Right cardiac atrium (tissue), 5 donors: ENCODE measurements at regions not wholly inside any gene's neighbourhood (a gene's known extent, or its start where the extent isn't known, plus 50 kb on each side); places are given as distances from the start of the nearest gene placed in this dataset.
"Not testable (repeated sequence)": the region's sequence is repeated elsewhere in the genome, so short reads cannot be mapped to it uniquely, and the experiment has no call there.

Experiments
- ATAC-seq, 2 donors: fragments of 200-7000 bp; cut with Tn5 transposase; one replicate each; pipeline versions ENCODE4 v1.8.0 to v1.9.1; 2020; ENCODE audit warnings: moderate library complexity in 2 of 2, mild to moderate bottlenecking in 1 of 2
- DNase-seq, 3 donors: peaks; one replicate each; pipeline ENCODE4 v3.0.0-alpha.2; 2020
- H3K27ac ChIP-seq: one replicate; pipeline ENCODE4 v1.5.1; 2013; ENCODE audit warnings: mild to moderate bottlenecking, low read length, control low read depth, moderate library complexity
- H3K27me3 ChIP-seq: one replicate; pipeline ENCODE4 v1.6.1; 2013; ENCODE audit not compliant: control insufficient read depth, insufficient read depth
- H3K4me1 ChIP-seq: one replicate; pipeline ENCODE4 v1.6.1; 2013; ENCODE audit warnings: low read length; ENCODE audit not compliant: control insufficient read depth, insufficient read depth
- H3K4me3 ChIP-seq: one replicate; pipeline ENCODE4 v1.5.1; 2013; ENCODE audit warnings: low read length, control low read depth
- H3K9me3 ChIP-seq: one replicate; pipeline ENCODE4 v1.6.1; 2013; ENCODE audit warnings: low read length; ENCODE audit not compliant: control insufficient read depth
- WGBS: extraction: QIAGEN DNeasy Blood & Tissue Kit; methylation state at CpG from one replicate; pipeline ENCODE4 v1.1.7; 2013; 5-methylcytosine and 5-hydroxymethylcytosine counted together
- intact Hi-C, 4 donors: fragments of 100-400 bp; cut with DNase I; formaldehyde crosslinking; loops; one replicate each; pipeline versions ENCODE4 v1.11.0 to v1.14.0; 2022 to 2023
- donor health status: healthy with polysubstance abuse.
- donor health status: DM: no; HTN: yes; CAD: no.
- donor health status: DM: no; HTN: no; CAD: no.
- donor health status: DM: no; HTN: yes; CAD: no; lungs with severe emphysema.
- donor health status: DM: yes; HTN: yes; CAD: no.

GRCh38 chr7:94174956-94175355, 170.8 kb upstream of the BET1 start:
- intact Hi-C loops: no loop called here
- DNase-seq: no peak
- H3K9me3 ChIP-seq: no peaks in the 10 kb centered on the region
- H3K4me3 ChIP-seq: no peak overlapping the region
- H3K27me3 ChIP-seq: no peaks in the 10 kb centered on the region
- H3K4me1 ChIP-seq: peaks cover 2% of the 10 kb centered on the region
- no peak for ATAC-seq
- H3K27ac ChIP-seq: no peak overlapping the region
- 86% methylated on average over 2 of the region's 2 CpGs for WGBS

DNA sequence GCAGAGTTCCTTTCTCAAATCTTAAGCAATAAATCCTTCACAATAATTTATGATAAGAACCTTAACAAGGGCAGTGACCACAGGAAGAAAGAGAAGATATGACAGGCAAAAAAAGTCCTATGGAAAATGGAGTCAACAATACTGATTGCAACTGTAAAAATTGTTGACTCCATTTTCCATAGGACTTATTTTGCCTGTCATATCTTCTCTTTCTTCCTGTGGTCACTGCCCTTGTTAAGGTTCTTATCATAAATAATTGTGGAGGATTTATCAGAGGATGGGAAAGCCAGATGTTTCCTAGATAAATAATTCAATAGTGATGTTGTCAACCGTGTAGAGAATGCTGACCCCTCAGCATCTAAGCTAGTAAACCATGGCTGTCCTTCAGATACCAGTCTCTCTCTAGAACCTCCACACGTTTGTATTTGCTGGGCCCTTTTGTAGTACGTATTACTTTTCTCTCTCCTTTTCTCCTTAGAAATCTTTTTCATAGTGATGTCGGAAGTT, 172.6 kb upstream of the BET1 start:
- Histone ChIP-seq H3K27me3 (no peaks in the 10 kb centered on the region), H3K9me3 (no peaks in the 10 kb centered on the region), H3K4me1 (peaks cover 2% of the 10 kb centered on the region), H3K27ac (no peak overlapping the region), H3K4me3 (no peak overlapping the region)
- ATAC-seq: no peak
- DNase-seq: no peak
- WGBS: 58% methylated on average over 4 of the region's 4 CpGs
- intact Hi-C loops: no loop called here

GRCh38 chr7:94177441-94177840, 173.3 kb upstream of the BET1 start:
- no peaks in the 10 kb centered on the region for H3K9me3 ChIP-seq
- DNase-seq: no peak
- H3K27me3 ChIP-seq: no peaks in the 10 kb centered on the region
- WGBS: 56% methylated on average over 3 of the region's 3 CpGs
- ATAC-seq: no peak
- no peak overlapping the region for H3K4me3 ChIP-seq
- H3K27ac ChIP-seq: no peak overlapping the region
- peaks cover 2% of the 10 kb centered on the region for H3K4me1 ChIP-seq
- intact Hi-C loops: no loop called here

DNA sequence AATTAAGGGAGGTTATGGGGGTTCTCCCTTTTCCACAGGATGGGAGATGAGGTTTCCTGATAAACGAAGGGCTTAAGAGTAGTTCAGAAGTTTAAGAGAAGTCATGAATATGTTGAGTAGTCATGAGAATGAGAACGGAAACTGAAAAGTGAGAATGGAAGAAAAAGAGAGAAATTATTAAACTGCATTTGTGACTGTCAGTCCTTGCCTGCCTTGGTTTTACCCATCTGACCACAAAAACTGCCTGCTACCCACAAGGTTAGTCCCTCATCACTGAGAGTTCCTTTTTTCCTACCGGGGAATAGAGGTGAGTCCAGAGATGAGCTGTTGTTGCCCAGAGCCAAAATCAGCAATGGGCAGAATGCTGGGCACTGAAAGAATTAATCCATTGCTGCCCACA, 174.1 kb upstream of the BET1 start:
- no peaks in the 10 kb centered on the region for H3K27me3 ChIP-seq
- ATAC-seq: no peak
- no peak overlapping the region for H3K4me3 ChIP-seq
- H3K9me3 ChIP-seq: no peaks in the 10 kb centered on the region
- intact Hi-C loops: no loop called here
- no peak for DNase-seq
- H3K4me1 ChIP-seq: peaks cover 2% of the 10 kb centered on the region
- no peak overlapping the region for H3K27ac ChIP-seq
- WGBS: 87% methylated on average over 3 of the region's 3 CpGs

- intact Hi-C loops: no loop called here
- ATAC-seq (no peak), DNase-seq (no peak)
- Histone ChIP-seq H3K27ac (no peak overlapping the region), H3K9me3 (no peaks in the 10 kb centered on the region), H3K4me1 (peaks cover 2% of the 10 kb centered on the region), H3K4me3 (no peak overlapping the region), H3K27me3 (no peaks in the 10 kb centered on the region)
- 78% methylated on average over 1 of the region's 1 CpG for WGBS
Measured at GRCh38 chr7:94179466-94179865, 175.3 kb upstream of the BET1 start.

DNA sequence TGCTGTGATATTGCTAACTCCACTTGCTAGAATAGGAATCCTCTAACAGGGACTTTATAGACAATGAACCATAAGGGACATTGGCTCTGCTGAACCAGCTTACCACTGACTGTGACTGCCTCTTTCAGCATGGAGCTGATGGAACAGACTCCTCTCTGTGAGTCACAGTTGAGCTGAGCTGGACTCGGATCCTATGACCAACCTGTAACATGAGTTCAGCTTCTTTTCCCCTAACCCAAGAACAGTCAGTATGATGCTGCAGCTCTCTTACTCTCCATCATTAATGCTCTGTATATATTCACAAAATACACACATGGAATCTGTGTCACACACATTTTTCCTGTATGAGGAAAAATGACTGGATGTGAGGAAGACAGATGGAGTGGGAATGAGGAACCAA, 177.9 kb upstream of the BET1 start:
- H3K4me3 ChIP-seq: no peak overlapping the region
- H3K9me3 ChIP-seq: no peaks in the 10 kb centered on the region
- no peak overlapping the region for H3K27ac ChIP-seq
- 87% methylated on average over 1 of the region's 1 CpG for WGBS
- peaks cover 2% of the 10 kb centered on the region for H3K4me1 ChIP-seq
- H3K27me3 ChIP-seq: no peaks in the 10 kb centered on the region
- no peak for ATAC-seq
- intact Hi-C loops: no loop called here
- DNase-seq: no peak

GRCh38 chr7:94182721-94183120, 178.6 kb upstream of the BET1 start:
- no peaks in the 10 kb centered on the region for H3K9me3 ChIP-seq
- 74% methylated on average over 3 of the region's 3 CpGs for WGBS
- intact Hi-C loops: no loop called here
- H3K27me3 ChIP-seq: no peaks in the 10 kb centered on the region
- no peaks in the 10 kb centered on the region for H3K4me1 ChIP-seq
- H3K27ac ChIP-seq: no peak overlapping the region
- ATAC-seq (no peak), DNase-seq (no peak)
- no peak overlapping the region for H3K4me3 ChIP-seq

GRCh38 chr7:94183289-94183749, 179.2 kb upstream of the BET1 start:
- no peaks in the 10 kb centered on the region for H3K4me1 ChIP-seq
- ATAC-seq: peak; percentile 96 to 98
- H3K9me3 ChIP-seq: no peaks in the 10 kb centered on the region
- DNase-seq: peak; percentile 26 to 58 (median 37)
- intact Hi-C loops: no loop called here
- peak overlapping the region; percentile 97 for H3K27ac ChIP-seq
- no peak overlapping the region for H3K4me3 ChIP-seq
- no peaks in the 10 kb centered on the region for H3K27me3 ChIP-seq
- 34% methylated on average over 2 of the region's 2 CpGs for WGBS

DNA sequence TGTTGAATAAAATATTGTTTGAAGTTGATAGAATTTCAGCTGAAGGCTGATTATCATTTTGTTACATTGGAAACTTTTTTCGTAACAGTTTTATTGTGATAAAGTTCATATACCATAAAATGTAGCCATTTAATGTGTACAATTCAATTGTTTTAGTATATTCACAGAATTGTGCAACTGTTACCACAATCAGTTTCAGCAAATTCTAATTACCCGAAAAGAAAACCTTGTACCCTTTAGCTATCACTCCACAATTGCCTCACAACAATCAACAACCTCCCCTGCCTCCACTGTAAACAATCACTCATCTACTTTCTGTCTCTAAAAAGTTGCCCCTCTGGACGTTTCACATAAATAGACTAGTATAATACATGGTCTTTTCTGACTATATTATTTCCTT, 179.7 kb upstream of the BET1 start:
- no peaks in the 10 kb centered on the region for H3K27me3 ChIP-seq
- WGBS: 61% methylated on average over 3 of the region's 3 CpGs
- no peak for DNase-seq
- ATAC-seq: no peak
- H3K4me1 ChIP-seq: no peaks in the 10 kb centered on the region
- H3K4me3 ChIP-seq: no peak overlapping the region
- intact Hi-C loops: no loop called here
- no peak overlapping the region for H3K27ac ChIP-seq
- no peaks in the 10 kb centered on the region for H3K9me3 ChIP-seq

GRCh38 chr7:94188350-94188749, 184.2 kb upstream of the BET1 start:
- no peak overlapping the region for H3K27ac ChIP-seq
- no peak for ATAC-seq
- no peak for DNase-seq
- H3K4me3 ChIP-seq: no peak overlapping the region
- H3K27me3 ChIP-seq: no peaks in the 10 kb centered on the region
- H3K4me1 ChIP-seq: no peaks in the 10 kb centered on the region
- H3K9me3 ChIP-seq: no peaks in the 10 kb centered on the region
- WGBS: 92% methylated on average over 2 of the region's 2 CpGs
- intact Hi-C loops: no loop called here

DNA sequence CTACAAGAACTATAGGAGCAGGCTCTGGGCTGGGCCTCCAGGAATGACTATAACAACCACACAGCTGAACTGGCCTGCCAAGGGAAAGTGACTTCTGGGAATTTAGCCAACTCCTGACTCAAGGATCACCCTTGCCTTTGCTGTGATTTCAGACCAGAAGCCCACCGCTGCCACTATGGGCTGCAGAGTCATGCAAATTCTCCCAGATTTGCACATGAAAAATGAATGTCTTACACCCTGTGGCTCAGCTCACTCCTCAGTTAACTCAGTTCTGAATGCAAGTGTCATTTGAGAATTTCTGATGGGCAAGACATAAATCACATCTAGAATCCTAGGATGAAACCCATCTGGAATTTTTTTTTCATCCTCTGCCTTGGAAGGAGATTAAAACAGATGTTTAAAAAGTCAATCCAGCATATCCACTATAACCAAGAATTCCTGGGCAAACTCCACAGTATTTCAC, 186.5 kb upstream of the BET1 start:
- Histone ChIP-seq H3K9me3 (no peaks in the 10 kb centered on the region), H3K4me3 (no peak overlapping the region), H3K27me3 (no peaks in the 10 kb centered on the region), H3K27ac (no peak overlapping the region), H3K4me1 (no peaks in the 10 kb centered on the region)
- no peak for ATAC-seq
- intact Hi-C loops: no loop called here
- 0% methylated on average over 1 of the region's 1 CpG for WGBS
- peak in 1 of 3 donors; percentile 13 for DNase-seq

GRCh38 chr7:94194426-94194825, 190.3 kb upstream of the BET1 start:
- intact Hi-C loops, H3K9me3 ChIP-seq, H3K4me1 ChIP-seq, H3K27me3 ChIP-seq, H3K4me3 ChIP-seq, ATAC-seq, H3K27ac ChIP-seq, DNase-seq: not testable (repeated sequence)
- WGBS: 98% methylated on average over 3 of the region's 3 CpGs
